Effector CD8-positive, alpha-beta T cell (primary cell): ENCODE measurements at regions not wholly inside any gene's neighbourhood (a gene's known extent, or its start where the extent isn't known, plus 50 kb on each side); places are given as distances from the start of the nearest gene placed in this dataset.
"Not testable (repeated sequence)": the region's sequence is repeated elsewhere in the genome, so short reads cannot be mapped to it uniquely, and the experiment has no call there.

ENCODE experiments used
- DNase-seq: peaks from one replicate; lab custom pipeline; 2025; lab: John Stamatoyannopoulos, UW

DNA sequence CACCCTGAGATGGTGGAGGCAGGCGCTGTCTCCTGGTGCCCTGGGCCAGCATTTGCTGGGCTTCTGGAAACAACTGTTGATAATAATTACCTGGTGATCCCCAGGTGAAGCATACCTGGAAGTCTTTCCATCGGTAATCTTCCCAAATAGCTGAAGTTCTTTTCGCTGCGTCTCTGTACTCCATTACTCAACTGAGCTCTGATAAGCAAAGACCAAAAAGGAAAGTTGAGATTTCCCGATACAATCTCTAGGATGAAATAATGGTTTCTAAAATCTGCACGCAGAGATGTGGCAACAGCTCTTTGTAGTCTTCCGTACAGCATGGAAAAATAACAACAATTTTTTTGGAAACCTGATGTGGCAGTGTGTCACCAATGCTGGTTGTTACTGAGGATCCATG is 226.5 kb downstream of the GATA3 start:
- DNase-seq, result no peak

DNA sequence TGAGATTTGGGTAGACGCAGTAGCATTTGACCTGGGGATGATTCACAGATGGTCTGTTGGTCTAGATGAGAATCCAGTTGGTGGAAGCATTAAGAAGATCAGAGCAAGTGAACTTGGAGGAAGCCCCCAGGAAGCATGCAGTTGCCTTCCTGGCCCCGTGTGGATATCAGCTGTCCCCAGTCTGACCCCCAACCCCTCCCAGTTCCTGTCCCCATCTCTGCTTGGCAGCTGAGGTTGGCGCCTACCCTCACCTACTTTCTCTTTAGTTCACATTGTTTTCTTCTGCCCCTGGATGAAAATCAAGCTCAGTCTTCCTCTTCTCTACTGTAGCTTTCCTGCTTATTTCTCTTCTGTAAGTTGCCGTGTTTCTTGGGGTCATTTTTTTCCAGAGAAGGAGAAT is 227.9 kb downstream of the GATA3 start:
- no peak for DNase-seq

DNA sequence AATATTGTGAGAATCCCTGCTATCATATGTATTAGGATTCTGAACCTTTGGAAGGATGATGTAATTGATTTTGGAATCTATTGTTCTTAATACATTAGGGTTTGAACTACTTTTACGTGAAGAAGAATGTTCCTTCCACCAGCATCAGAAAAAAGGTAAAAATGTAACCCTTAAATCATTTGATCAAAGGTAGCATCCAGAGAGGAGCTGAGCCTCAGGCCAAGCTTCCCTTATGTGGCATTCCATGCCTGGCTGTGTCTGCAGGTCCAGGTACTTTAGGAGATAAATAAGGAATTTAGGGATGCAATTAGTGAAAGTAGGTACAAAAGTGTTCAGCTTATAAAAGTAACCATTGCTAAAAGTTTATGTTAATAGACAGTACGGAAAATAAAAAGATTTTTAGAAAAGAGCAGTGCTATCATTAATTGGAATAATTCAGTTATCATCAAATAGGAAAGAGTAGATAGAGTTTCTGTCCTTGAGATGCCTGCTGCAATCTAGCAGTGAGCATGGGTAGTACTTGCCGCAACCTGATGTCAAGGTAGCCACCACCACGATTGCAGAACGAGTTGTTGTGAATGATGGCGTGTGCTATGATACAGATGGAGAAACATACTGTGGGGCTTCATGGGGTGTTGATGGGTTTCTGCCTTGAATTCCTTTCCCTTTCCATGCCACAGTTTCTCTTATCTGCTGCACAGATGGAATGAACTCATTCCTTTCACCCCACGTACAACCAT is 228.8 kb downstream of the GATA3 start:
- DNase-seq, result no peak

DNA sequence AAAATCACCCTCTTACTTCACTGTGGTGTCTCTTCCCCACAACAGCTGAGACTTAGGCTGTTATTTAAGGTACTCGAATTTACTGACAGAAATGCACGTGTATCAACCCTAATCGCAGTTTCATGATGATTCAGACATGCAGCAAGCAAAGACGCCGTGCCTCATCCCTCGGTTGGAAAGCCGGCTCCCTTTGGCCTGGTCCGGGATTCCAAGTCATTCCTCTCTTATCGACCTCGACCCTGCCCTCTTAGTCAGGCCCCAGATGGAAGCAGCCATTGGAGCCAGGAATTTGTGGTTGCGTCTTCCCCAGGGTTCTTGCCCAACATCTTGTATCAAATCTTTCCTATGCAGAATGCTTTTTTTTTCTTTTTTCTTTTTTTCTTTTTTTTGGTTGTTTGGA is 229.5 kb downstream of the GATA3 start:
- DNase-seq, result no peak

DNA sequence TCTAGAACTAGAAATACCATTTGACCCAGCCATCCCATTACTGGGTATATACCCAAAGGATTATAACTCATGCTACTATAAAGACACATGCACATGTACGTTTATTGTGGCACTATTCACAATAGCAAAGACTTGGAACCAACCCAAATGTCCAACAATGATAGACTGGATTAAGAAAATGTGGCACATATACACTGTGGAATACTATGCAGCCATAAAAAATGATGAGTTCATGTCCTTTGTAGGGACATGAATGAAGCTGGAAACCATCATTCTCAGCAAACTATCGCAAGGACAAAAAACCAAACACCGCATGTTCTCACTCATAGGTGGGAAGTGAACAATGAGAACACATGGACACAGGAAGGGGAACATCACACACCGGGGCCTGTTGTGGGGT is 231.5 kb downstream of the GATA3 start:
- not testable (repeated sequence) for DNase-seq

DNA sequence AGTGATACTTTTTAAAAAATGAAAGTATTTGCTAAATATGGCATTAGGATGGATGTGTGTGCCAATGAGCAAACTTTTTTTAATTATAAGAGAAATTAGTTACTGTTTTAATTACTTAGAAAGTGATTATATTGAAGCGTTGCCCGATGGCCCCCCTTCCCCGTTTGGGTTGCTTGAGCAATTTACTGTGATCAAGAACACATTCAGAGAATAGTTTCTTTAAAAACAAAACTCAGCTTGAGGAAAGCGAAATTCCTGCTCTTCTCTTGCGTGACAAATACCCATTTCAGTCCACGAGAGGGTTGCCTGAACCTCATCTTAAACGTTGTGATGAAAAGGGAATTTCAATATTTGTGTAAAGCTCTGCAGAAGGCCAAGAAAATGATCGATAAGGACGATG is 234.1 kb downstream of the GATA3 start:
- no peak for DNase-seq

DNA sequence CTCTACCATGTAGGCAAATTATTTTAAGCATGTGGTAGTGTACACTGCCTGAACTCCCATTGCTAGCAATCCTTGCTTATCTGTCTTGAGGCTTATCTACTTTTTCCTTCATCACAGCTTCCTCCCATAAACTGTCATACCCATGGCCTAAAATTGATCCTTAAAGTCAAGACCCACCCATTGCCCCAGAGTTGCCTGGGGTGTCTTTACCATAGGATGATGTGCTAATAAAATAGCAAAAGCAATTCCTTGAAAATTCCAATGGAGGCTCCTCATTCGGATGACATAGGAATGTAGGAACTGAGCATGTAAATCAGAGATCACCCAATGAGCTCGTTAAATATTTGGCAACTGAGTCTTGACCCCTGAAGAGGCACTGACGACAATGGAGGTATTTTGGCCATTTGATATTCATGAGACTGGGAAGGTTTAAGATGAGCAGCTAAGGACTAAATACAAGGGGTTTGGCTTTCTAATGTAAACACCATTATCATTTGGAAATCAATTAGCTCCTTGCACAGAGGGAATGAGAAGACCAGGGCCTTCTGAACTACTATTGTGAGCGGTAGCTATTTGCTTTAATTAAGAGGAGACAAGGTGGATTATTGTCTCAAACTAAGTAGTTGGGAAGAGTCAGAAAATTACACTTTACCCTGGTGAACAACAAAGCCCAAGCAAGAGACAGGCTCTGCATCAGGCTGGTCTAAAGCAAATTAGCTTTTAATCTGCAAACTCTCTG is 234.9 kb downstream of the GATA3 start:
- no peak for DNase-seq

DNA sequence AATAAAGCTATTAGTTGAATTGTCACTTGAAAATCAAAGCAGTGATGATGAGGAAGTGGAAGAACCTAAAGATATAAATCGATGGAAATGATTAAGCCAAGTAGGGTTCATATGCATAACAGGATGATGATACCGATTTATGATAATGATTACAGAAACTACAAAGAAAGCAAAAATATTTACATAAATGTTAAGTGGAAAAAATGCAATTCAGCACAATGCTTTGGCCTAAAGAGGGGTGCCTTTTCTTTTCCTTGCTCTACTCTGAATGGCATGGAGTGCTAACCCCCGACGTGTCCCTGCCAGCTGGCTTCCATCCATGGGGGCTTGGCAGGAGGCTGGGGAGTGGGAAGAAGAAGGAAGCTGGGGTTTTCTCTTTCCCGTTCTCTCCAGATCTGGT is 240.3 kb downstream of the GATA3 start:
- DNase-seq, result no peak

DNA sequence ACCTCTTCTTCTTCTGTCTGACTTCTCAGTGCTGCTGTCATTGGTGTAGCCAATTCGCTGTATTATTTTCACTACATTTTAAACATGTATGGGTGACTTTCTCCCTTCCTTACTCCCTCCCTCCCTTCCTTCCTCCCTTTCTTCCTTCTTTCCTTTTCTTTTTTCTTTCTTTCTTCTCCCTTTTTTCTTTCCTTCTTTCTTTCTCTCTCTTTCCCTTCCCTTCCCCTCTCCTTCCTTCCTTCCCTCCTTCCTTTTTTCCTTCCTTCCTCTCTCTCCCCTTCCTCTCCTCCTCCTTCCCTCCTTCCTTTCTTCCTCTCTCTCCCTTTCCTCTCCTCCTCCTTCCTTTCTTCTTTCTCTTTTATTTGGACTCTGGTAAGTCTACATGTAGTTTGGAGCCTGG is 240.8 kb downstream of the GATA3 start:
- DNase-seq, result no peak

DNA sequence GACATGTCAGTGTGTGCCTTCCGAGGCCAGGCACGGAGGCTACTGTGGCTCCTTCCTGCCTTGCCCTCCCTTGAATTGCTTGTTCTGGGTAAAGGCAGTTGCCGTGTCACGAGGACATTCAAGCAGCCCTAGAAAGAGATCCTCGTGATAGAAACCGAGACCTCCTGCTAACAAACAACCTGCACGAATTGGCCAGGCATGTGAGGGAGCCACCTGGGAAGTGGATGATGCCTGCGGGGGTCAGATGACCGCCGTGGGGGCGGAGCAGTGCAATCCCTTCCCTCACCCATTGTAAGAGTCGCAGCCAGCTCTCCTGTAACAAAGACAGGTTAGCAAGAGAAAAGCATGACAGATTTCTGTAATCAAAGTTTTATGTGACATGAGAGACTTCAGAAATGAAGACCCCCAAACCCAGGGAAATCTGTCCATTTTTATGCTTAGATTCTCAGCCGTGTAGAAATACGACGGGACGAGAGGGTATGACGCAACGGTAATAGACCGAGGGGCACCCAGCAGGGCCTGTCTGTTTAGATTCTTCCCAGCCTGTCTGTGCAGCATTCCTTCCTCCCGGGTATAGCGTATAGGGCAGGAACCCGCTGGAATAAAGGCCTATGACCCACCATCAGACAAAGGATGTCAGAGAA is 241.7 kb downstream of the GATA3 start:
- no peak for DNase-seq

DNA sequence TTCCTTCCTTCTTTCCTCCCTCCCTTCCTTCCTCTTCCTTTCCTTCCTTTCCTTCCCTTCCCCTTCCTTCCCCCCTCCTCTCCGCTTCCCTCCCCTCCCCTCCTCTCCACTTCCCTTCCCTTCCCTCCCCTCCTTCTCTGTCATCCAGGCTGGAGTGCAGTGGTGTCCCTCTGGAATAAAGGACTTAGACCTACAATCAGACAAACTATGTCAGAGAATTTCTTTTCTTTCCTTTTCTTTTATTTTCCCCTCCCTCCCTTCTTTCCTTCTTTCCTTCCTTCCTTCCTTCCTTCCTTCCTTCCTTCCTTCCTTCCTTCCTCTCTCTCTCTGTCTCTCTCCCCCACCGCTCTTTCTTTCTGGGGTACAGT is 242.2 kb downstream of the GATA3 start:
- no peak for DNase-seq

DNA sequence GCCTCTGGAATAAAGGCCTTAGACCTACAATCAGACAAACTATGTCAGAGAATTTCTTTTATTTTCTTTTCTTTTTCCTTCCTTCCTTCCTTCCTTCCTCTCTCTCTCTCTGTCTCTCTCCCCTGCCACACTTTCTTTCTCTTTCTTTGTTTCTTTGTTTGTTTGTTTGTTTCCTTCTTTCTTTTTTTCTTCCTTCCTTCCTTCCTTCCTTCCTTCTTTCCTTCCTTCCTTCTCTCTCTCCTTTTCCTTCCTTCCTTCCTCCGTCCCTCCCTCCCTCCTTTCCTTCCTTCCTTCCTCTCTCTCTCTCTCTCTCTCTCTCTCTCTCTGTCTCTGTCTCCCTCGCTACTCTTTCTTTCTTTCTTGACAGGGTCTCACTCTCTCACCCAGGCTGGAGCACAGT is 242.6 kb downstream of the GATA3 start:
- DNase-seq, result no peak

DNA sequence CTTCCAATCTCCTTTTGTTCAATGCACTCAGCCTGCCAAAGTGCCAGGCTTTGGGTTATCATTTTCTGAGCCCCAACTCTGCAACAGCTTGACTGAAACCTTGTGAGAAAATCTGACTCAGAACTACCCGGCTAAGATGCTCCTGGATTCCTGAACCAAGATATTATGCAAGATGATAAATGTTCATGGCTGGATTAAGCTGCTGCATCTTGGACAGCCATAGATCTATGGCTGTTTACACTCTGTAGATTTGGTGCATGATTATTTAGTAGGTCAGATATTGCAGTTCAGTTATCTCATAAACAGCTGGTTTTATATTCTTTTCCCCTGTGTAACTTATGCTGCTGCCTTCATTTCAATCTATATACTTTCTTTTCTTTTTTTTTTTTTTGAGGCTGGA is 243.5 kb downstream of the GATA3 start:
- DNase-seq, result no peak

DNA sequence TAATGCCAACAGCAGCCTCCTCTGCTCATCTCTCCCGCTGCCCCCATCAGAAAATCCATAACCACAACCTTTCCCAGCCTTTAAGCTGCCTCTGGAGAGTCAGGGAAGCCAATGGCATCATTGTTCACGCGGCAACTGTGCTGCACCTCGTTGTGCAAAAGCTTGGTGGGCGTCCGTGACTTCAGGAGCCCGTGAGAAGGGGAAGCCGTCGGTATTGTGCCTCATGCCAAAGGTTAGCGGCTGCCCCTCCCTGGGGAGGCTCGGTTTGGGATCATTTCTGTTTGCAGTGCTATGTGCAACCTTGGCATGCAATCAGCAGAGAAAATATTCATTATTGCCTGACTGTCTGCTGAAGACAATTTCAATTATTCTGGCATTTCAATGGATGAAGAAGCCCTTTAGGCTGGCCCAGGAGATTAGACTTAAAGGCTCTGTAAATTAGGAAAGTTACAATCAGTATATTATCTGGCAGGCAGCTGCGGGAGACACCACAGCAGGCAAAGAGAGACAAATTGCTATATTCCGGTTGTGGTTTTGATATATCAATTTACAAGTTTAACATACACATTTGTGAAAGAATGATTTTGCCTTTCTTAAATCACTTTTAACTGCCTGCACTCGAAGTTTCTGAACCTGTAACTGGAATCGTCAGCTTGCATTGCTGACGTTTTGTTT is 244.5 kb downstream of the GATA3 start:
- DNase-seq, result no peak

DNA sequence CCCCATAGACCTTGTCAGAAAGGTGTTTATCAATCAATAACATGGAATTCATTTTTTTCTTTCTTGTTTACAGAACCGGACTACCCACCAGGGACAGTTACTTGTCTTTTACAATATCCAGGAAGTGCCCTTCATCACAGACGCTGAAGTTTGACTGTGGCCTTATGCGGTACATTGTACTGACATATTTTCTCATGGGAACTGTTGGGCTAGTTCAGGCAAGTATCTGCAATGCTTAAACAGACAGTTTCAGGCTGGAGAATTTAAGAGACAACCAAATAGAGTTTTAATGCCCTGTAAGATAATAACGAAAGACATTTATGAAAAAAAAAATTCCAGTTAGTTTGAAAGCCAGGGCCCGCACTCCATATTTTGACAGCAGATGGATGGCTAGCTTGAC is 246.4 kb downstream of the GATA3 start:
- DNase-seq, result no peak

DNA sequence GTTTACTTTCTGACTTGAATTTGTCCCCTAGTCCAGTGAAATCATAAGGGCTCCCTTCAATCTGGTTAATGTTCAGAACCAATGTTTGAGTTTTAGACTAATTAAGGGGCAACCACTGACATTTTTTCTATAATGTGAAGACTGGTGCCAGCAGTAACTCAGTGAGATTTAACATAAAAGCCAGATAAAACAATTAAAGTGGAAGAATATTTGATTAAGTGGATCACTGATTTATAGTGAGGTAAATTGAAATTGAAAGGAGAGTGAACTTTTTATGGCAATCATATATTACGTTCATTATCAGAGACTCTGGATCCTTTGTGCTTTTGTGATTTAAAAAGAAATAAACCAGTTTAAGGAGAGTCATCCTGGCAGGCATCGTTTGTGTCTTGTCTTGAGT is 246.8 kb downstream of the GATA3 start:
- no peak for DNase-seq

DNA sequence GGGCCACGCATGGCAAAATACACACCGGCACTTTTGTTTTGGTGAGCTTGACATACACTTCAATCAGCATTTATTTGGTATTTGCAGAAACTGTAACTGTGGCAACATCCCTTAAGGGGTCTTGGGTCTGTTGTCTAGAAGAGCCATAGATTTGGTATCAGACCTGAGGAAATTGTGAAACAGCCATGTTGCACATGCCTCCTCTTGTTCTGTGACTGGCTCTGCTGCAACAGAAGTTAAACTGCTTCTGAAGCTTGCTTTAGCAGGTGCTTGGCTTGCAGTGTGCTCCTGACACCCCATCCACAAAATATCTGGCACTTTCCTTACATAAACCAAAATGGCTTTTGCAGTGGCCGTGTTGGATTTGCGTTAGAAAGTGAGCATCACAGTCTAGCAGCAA is 247.3 kb downstream of the GATA3 start:
- DNase-seq, result no peak

DNA sequence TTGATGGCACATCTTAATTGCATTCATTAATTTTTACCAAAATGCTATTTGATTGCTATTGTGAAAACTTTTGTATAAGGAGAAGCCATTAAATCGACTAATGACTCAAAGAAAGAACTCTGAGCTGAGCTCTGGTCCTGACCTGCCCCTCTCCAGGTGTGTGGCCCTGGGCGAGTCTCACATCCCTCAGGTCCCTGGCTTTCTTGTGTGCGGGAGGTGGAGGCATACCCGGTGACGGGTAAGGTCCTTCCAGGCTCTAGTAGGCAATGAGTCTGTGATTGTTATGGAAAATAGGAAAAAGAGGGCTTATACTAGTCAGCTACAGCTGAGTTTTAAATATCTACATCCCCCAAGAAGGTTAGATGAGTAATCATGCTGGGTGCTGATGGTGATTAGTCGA is 248.1 kb downstream of the GATA3 start:
- DNase-seq, result no peak

DNA sequence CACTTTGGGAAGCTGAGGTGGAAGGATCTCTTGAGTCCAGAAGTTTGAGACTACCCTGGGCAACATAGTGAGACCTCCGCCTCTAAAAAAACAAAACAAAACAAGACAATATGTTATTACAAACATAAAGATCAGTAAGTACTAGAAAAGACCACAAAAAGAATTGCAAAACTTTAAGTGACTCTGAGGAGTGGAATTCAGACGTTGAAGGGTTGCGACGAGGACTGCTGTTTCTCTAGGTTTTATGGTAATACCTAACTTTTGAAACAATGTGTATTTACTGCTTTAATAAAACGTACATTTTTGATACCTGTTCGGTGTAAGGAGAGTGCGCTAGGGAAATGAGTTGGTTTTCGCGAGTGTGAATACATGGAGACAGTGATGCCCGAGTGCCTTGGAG is 250.4 kb downstream of the GATA3 start:
- DNase-seq, result no peak

DNA sequence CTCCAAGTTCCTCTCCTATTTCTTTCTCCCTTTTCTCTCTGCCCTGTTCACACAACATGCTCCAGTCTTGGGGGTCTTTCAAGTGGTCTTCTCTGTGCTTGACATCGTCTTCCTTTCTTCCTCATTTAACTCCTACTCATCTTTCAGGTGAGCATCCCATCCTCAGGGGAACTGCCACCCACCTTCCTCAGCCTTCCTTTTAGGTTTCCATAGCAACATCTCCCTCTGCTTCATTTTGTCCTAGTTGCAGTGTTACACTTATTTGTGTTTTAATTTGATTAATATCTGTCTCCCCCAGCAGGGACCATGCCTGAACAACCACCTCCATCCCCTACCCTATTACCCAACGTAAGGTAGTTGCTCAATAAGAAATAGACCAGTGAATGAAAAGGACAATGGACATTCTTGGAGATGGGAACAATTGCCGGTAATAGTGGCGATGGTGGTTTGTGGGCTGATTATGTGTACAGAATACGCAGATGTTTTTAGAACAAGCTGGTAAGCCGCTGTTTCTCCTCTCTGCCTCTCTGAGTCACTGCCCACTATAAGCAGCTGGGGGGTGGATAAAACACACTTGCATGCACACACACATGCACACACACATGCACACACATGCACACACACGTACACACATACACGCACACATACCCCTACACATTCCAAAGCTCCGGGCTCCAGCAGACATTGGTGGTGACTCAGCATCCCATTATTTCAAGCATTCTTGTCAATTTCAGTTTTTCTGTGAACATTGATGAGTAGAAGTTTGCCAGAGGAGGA is 251.6 kb downstream of the GATA3 start:
- no peak for DNase-seq

DNA sequence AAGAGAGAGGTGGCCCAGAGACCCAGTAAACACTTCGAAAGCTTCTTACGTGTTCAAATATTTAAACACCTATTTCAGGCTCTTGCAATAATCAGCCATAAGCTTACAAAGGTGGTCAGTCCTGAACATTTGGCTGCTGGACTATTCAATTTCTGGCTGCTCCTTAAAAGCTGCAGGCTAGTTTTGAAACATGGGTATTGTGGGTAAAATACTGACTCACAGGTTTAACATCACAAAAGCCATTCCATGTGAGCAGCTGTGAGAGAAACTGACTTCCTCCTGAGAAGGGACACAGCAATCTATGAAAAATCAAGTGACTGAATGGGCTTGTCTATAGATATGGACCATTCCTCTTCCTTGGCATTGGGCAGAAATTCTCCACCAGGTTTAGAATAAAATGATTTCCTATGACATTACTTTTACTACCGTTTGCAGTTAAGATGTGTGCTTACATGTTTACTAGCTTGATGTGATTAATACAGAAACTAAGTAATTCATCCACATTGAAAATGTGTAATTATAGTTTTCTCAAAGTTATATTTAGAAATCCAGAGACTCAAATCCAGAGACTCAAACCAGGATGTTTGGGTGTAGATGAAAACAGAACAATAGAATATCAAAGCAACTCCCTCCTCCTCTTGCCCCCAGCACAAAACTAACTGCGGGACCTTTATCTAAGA is 252.3 kb downstream of the GATA3 start:
- DNase-seq, result no peak
